C4-2B (cell line): ENCODE measurements at regions not wholly inside any gene's neighbourhood (a gene's known extent, or its start where the extent isn't known, plus 50 kb on each side); places are given as distances from the start of the nearest gene placed in this dataset.

ENCODE experiments used
- ZFX ChIP-seq: fragments of 450-650 bp; IDR thresholded peaks from 2 replicates; pipeline ENCODE4 v1.6.1; 2017
- TF ChIP-seq, protein P1 (sequence below): fragments of 450-650 bp; conservative IDR thresholded peaks from 2 replicates; pipeline ENCODE4 v1.5.1; 2017; ENCODE audit warnings: mild to moderate bottlenecking

DNA sequence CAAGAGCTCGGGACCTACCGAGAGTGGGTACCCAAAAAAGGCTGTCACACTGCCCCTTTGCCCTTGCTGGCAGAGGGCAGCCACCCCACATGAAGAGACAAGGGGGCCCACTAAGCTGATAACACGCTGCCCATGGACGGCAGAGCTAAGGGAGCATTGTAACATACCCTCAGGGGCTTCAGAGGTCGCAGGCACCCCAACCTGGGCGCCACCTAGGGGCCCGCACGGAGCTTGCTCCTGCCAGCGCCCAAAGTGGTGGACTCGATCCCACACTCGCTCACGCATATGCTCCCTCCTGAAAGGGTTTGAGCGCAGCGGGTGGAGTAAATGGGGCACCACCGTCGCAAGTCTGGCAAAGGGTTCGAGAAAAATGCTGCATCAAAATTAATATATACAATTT lies 975.4 kb downstream of the ZPLD1 start:
- TF ChIP-seq, protein P1, sequence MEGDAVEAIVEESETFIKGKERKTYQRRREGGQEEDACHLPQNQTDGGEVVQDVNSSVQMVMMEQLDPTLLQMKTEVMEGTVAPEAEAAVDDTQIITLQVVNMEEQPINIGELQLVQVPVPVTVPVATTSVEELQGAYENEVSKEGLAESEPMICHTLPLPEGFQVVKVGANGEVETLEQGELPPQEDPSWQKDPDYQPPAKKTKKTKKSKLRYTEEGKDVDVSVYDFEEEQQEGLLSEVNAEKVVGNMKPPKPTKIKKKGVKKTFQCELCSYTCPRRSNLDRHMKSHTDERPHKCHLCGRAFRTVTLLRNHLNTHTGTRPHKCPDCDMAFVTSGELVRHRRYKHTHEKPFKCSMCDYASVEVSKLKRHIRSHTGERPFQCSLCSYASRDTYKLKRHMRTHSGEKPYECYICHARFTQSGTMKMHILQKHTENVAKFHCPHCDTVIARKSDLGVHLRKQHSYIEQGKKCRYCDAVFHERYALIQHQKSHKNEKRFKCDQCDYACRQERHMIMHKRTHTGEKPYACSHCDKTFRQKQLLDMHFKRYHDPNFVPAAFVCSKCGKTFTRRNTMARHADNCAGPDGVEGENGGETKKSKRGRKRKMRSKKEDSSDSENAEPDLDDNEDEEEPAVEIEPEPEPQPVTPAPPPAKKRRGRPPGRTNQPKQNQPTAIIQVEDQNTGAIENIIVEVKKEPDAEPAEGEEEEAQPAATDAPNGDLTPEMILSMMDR, result peak; percentile 19; the same call in 1 of the 2 replicates
- TF ChIP-seq ZFX, result no peak
